NCI-H82 (cell line): ENCODE measurements at regions not wholly inside any gene's neighbourhood (a gene's known extent, or its start where the extent isn't known, plus 50 kb on each side); places are given as distances from the start of the nearest gene placed in this dataset.
"Not testable (repeated sequence)": the region's sequence is repeated elsewhere in the genome, so short reads cannot be mapped to it uniquely, and the experiment has no call there.

ENCODE experiments used
- DNase-seq: peaks from one replicate; lab custom pipeline; 2025; lab: John Stamatoyannopoulos, UW

GRCh38 chr10:90250784-90251183 is 549.4 kb downstream of the KIF20B start:
- DNase-seq, result not testable (repeated sequence)

- DNase-seq, result no peak
These were observed 568.3 kb downstream of the KIF20B start for GRCh38 chr10:90269699-90270098.

- DNase-seq, result no peak
These were observed 573.5 kb downstream of the KIF20B start for GRCh38 chr10:90274721-90275468.

- DNase-seq, result peak; percentile 3
These were observed 575.6 kb downstream of the KIF20B start for GRCh38 chr10:90276894-90277475.

- no peak for DNase-seq
These were observed 571.4 kb downstream of the HTR7 start for GRCh38 chr10:90286406-90286805.

GRCh38 chr10:90286941-90287340 is 570.9 kb downstream of the HTR7 start:
- no peak for DNase-seq

- DNase-seq, result no peak
These were observed 569.4 kb downstream of the HTR7 start for GRCh38 chr10:90288391-90288933.

GRCh38 chr10:90289037-90289436 is 568.8 kb downstream of the HTR7 start:
- DNase-seq, result no peak

GRCh38 chr10:90293616-90294015 is 564.2 kb downstream of the HTR7 start:
- DNase-seq, result no peak

GRCh38 chr10:90294821-90295540 is 562.9 kb downstream of the HTR7 start:
- not testable (repeated sequence) for DNase-seq

- peak; percentile 37 for DNase-seq
These were observed 555.8 kb downstream of the HTR7 start for GRCh38 chr10:90302031-90302430.

- peak; percentile 4 for DNase-seq
These were observed 554.9 kb downstream of the HTR7 start for GRCh38 chr10:90302758-90303481.

- DNase-seq, result no peak
These were observed 553.3 kb downstream of the HTR7 start for GRCh38 chr10:90304533-90304932.

GRCh38 chr10:90306187-90306586 is 551.7 kb downstream of the HTR7 start:
- no peak for DNase-seq

- no peak for DNase-seq
These were observed 549.6 kb downstream of the HTR7 start for GRCh38 chr10:90308223-90308622.

GRCh38 chr10:90313576-90314325 is 544.1 kb downstream of the HTR7 start:
- DNase-seq, result no peak

GRCh38 chr10:90314718-90315117 is 543.1 kb downstream of the HTR7 start:
- DNase-seq, result no peak

- DNase-seq, result no peak
These were observed 540.7 kb downstream of the HTR7 start for GRCh38 chr10:90317172-90317571.

GRCh38 chr10:90318659-90319058 is 539.2 kb downstream of the HTR7 start:
- DNase-seq, result no peak

GRCh38 chr10:90319188-90319914 is 538.5 kb downstream of the HTR7 start:
- peak; percentile 10 for DNase-seq
